GM23338 (cell line): ENCODE measurements at regions not wholly inside any gene's neighbourhood (a gene's known extent, or its start where the extent isn't known, plus 50 kb on each side); places are given as distances from the start of the nearest gene placed in this dataset.

Source experiments
- ATAC-seq: fragments of 200-7000 bp; cut with Tn5 transposase; 3 replicates; pipeline ENCODE4 v1.9.1; 2020
- DNase-seq: peaks from one replicate; pipeline ENCODE4 v3.0.0-alpha.2; 2015; ENCODE audit warnings: low spot score
- H2AFZ ChIP-seq: fragments of 200-600 bp; sonication (generic); 2 replicates; pipeline ENCODE4 v1.8.0; 2016; ENCODE audit warnings: antibody characterized with exemption, mild to moderate bottlenecking, moderate library complexity
- H3F3A ChIP-seq: fragments of 200-600 bp; sonication (generic); replicated peaks from 2 replicates; pipeline ENCODE4 v1.8.0; 2017; ENCODE audit warnings: antibody characterized with exemption, mixed run types, low read depth
- H3K27ac ChIP-seq: fragments of 200-600 bp; sonication (generic); 2 replicates; pipeline ENCODE4 v1.6.1; 2016; ENCODE audit warnings: low read depth
- H3K27me3 ChIP-seq: fragments of 200-600 bp; sonication (generic); 2 replicates; pipeline ENCODE4 v1.8.0; 2016; ENCODE audit warnings: mild to moderate bottlenecking, mixed run types, moderate library complexity; ENCODE audit not compliant: insufficient read depth
- H3K36me3 ChIP-seq: fragments of 200-600 bp; sonication (generic); 2 replicates; pipeline ENCODE4 v1.8.0; 2016; ENCODE audit warnings: mild to moderate bottlenecking; ENCODE audit not compliant: insufficient read depth
- H3K4me1 ChIP-seq: fragments of 200-600 bp; sonication (generic); 2 replicates; pipeline ENCODE4 v1.8.0; 2016; ENCODE audit warnings: mild to moderate bottlenecking, moderate library complexity; ENCODE audit not compliant: insufficient read depth
- H3K4me2 ChIP-seq: fragments of 200-600 bp; sonication (generic); 2 replicates; pipeline ENCODE4 v1.7.1; 2017; ENCODE audit warnings: mixed run types
- H3K4me3 ChIP-seq: fragments of 200-600 bp; sonication (generic); 2 replicates; pipeline ENCODE4 v1.6.1; 2016; ENCODE audit warnings: mixed run types
- H3K79me2 ChIP-seq: fragments of 200-600 bp; sonication (generic); replicated peaks from 2 replicates; pipeline ENCODE4 v1.8.0; 2017; ENCODE audit warnings: mild to moderate bottlenecking; ENCODE audit not compliant: insufficient read depth
- H3K9me2 ChIP-seq: fragments of 200-600 bp; sonication (generic); 2 replicates; pipeline ENCODE4 v1.8.0; 2017; ENCODE audit not compliant: insufficient read depth
- H4K20me1 ChIP-seq: fragments of 200-600 bp; sonication (generic); replicated peaks from 2 replicates; pipeline ENCODE4 v1.8.0; 2017; ENCODE audit warnings: mild to moderate bottlenecking; ENCODE audit not compliant: insufficient read depth
- H3K27ac Mint-ChIP-seq: 2 replicates; pipeline ENCODE4 v1.8.0; 2020; ENCODE audit warnings: inconsistent platforms, mild to moderate bottlenecking, moderate library complexity, mixed read lengths
- H3K27me3 Mint-ChIP-seq: 3 replicates; pipeline ENCODE4 v1.8.0; 2022; ENCODE audit warnings: low read depth, mild to moderate bottlenecking, moderate library complexity, mixed read lengths, inconsistent platforms; ENCODE audit not compliant: insufficient read depth, poor library complexity
- H3K36me3 Mint-ChIP-seq: 3 replicates; pipeline ENCODE4 v1.8.0; 2021; ENCODE audit warnings: low read depth, mild to moderate bottlenecking, inconsistent platforms, moderate library complexity, mixed read lengths
- H3K4me1 Mint-ChIP-seq: 3 replicates; pipeline ENCODE4 v1.8.0; 2020; ENCODE audit warnings: mild to moderate bottlenecking, inconsistent platforms, mixed read lengths
- H3K4me3 Mint-ChIP-seq: 3 replicates; pipeline ENCODE4 v1.8.0; 2021; ENCODE audit warnings: moderate library complexity, mild to moderate bottlenecking, inconsistent platforms, mixed read lengths
- H3K9me3 Mint-ChIP-seq: 3 replicates; pipeline ENCODE4 v1.8.0; 2020; ENCODE audit warnings: moderate library complexity, mild to moderate bottlenecking, inconsistent platforms, mixed read lengths
- CREB1 ChIP-seq: fragments of 250-450 bp; sonication (Bioruptor Pico); IDR thresholded peaks from 2 replicates; pipeline ENCODE4 v1.5.0; 2020; ENCODE audit warnings: low read depth, mild to moderate bottlenecking, moderate library complexity
- CTCF ChIP-seq, 2 experiments: fragments of 200-600 bp in 1 of 2; sonication (generic) in 1 of 2; conservative IDR thresholded peaks; 2 replicates each; pipeline versions ENCODE4 v1.5.1 to v1.6.1; 2016 to 2017; ENCODE audit warnings: antibody characterized with exemption in 2 of 2, low read depth in 2 of 2, mild to moderate bottlenecking in 2 of 2, moderate library complexity in 1 of 2
- EZH2 ChIP-seq: fragments of 200-600 bp; sonication (generic); IDR thresholded peaks from one replicate; pipeline ENCODE4 v1.8.0; 2017; ENCODE audit warnings: antibody characterized with exemption, mild to moderate bottlenecking, low read depth; ENCODE audit not compliant: unreplicated experiment
- EZH2phosphoT487 ChIP-seq: fragments of 200-600 bp; sonication (generic); IDR thresholded peaks from one replicate; pipeline ENCODE4 v1.8.1; 2018; ENCODE audit warnings: antibody characterized with exemption; ENCODE audit not compliant: unreplicated experiment
- JUNB ChIP-seq: IDR thresholded peaks from one replicate; pipeline ENCODE4 v1.6.1; 2016; ENCODE audit warnings: antibody characterized with exemption; ENCODE audit not compliant: unreplicated experiment
- NANOG ChIP-seq: IDR thresholded peaks from 2 replicates; pipeline ENCODE4 v1.6.1; 2016; ENCODE audit warnings: antibody characterized with exemption, borderline replicate concordance
- POLR2AphosphoS5 ChIP-seq: IDR thresholded peaks from 2 replicates; pipeline ENCODE4 v1.6.1; 2016; ENCODE audit warnings: antibody characterized with exemption, low read depth
- REST ChIP-seq: IDR thresholded peaks from one replicate; pipeline ENCODE4 v1.6.1; 2018; ENCODE audit warnings: antibody characterized with exemption; ENCODE audit not compliant: unreplicated experiment
- STAT1 ChIP-seq: IDR thresholded peaks from one replicate; pipeline ENCODE4 v1.6.1; 2016; ENCODE audit warnings: antibody characterized with exemption; ENCODE audit not compliant: unreplicated experiment
- ZNF114 ChIP-seq: fragments of 250-450 bp; sonication (Bioruptor Pico); IDR thresholded peaks from 2 replicates; pipeline ENCODE4 v1.5.0; 2020; ENCODE audit warnings: mild to moderate bottlenecking, moderate library complexity
- ZNF331 ChIP-seq: fragments of 250-450 bp; sonication (Bioruptor Pico); IDR thresholded peaks from 2 replicates; pipeline ENCODE4 v1.5.0; 2020; ENCODE audit warnings: low read depth, mild to moderate bottlenecking, moderate library complexity
- ZNF462 ChIP-seq: fragments of 250-450 bp; sonication (Bioruptor Pico); IDR thresholded peaks from 2 replicates; pipeline ENCODE4 v1.5.0; 2020; ENCODE audit warnings: mild to moderate bottlenecking, moderate library complexity

DNA sequence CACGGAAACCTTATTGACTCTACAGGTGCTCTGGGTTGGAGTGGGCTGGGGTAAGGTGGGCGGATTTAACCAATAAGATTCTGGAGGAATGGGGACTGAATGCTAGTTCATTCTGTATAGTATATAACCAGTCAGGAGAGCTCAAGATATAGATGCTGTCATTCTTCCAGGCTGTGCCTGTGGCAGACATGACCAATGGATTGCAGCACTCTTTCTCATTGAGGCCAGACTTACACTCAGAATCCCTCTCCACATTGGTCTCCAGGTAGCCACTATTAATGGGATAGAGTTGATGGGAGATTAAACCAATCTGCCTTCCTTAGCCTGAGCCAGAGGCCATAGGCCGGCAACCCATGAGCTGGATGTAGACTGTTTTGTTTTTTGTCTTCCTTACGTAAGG is 82.8 kb upstream of the MEF2A start:
- Histone ChIP-seq H3K27ac (no peak overlapping the region), H3K4me1 (peaks cover 15% of the 10 kb centered on the region), H3K27me3 (peaks cover 3% of the 10 kb centered on the region; the same call in 1 of the 2 replicates), H3K4me2 (no peak overlapping the region), H3K79me2 (no peaks in the 10 kb centered on the region), H3K36me3 (no peaks in the 10 kb centered on the region), H3F3A (no peaks in the 10 kb centered on the region), H4K20me1 (no peaks in the 10 kb centered on the region), H2AFZ (0 out of 2 replicates have a peak overlapping the region, but pooled peaks have one; percentile 52), H3K9me2 (no peaks in the 10 kb centered on the region; the same call in 1 of the 2 replicates), H3K4me3 (no peak overlapping the region)
- H3K4me1 Mint-ChIP-seq, result peaks cover 23% of the 10 kb centered on the region
- H3K27me3 Mint-ChIP-seq, result peaks cover 12% of the 10 kb centered on the region
- no peaks in the 10 kb centered on the region for H3K9me3 Mint-ChIP-seq
- no peak overlapping the region for H3K27ac Mint-ChIP-seq
- H3K4me3 Mint-ChIP-seq, result no peak overlapping the region
- ATAC-seq, result no peak
- no peaks in the 10 kb centered on the region for H3K36me3 Mint-ChIP-seq
- no peak for TF ChIP-seq POLR2AphosphoS5
- no peak for TF ChIP-seq CREB1
- no peak for TF ChIP-seq EZH2
- no peak for TF ChIP-seq JUNB
- no peak for TF ChIP-seq NANOG
- no peak for TF ChIP-seq ZNF331 (CRISPR knock-in tag)
- no peak for TF ChIP-seq STAT1
- no peak for TF ChIP-seq REST
- TF ChIP-seq ZNF114 (CRISPR knock-in tag), result no peak
- TF ChIP-seq CTCF (conservative IDR thresholded peaks at IDR 0.05; ENCODE audit: low read depth in 2 of 2), result no peak
- no peak for TF ChIP-seq EZH2phosphoT487
- TF ChIP-seq ZNF462 (CRISPR knock-in tag), result no peak
- no peak for DNase-seq
